ENCODE measurements at regions not wholly inside any gene's neighbourhood (a gene's known extent, or its start where the extent isn't known, plus 50 kb on each side); places are given as distances from the start of the nearest gene placed in this dataset.

- no peak for TF ChIP-seq CTCF (IDR thresholded peaks at IDR 0.05; ENCODE audit: low read depth, low read length)
- no peak overlapping the region for H3K4me3 ChIP-seq (ENCODE audit: low read depth, low read length)
Observed at GRCh38 chr3:160057331-160057730, 68.7 kb downstream of the IL12A start.

- no peak for TF ChIP-seq CTCF (IDR thresholded peaks at IDR 0.05; ENCODE audit: low read depth, low read length)
- H3K4me3 ChIP-seq (ENCODE audit: low read depth, low read length) = no peak overlapping the region
Observed at GRCh38 chr3:160060409-160061027, 71.9 kb downstream of the IL12A start.

- TF ChIP-seq CTCF (IDR thresholded peaks at IDR 0.05; ENCODE audit: low read depth, low read length) = no peak
- no peak overlapping the region for H3K4me3 ChIP-seq (ENCODE audit: low read depth, low read length)
Observed at GRCh38 chr3:160061525-160061924, 72.9 kb downstream of the IL12A start.

- no peak overlapping the region for H3K4me3 ChIP-seq (ENCODE audit: low read depth, low read length)
- no peak for TF ChIP-seq CTCF (IDR thresholded peaks at IDR 0.05; ENCODE audit: low read depth, low read length)
Observed at GRCh38 chr3:160065282-160065681, 76.6 kb downstream of the IL12A start.

GRCh38 chr3:160065786-160066185, 77.2 kb downstream of the IL12A start:
- no peak for TF ChIP-seq CTCF (IDR thresholded peaks at IDR 0.05; ENCODE audit: low read depth, low read length)
- no peak overlapping the region for H3K4me3 ChIP-seq (ENCODE audit: low read depth, low read length)

- no peak overlapping the region for H3K4me3 ChIP-seq (ENCODE audit: low read depth, low read length)
- no peak for TF ChIP-seq CTCF (IDR thresholded peaks at IDR 0.05; ENCODE audit: low read depth, low read length)
Observed at GRCh38 chr3:160069986-160070385, 81.4 kb downstream of the IL12A start.

GRCh38 chr3:160076519-160076918, 87.9 kb downstream of the IL12A start:
- H3K4me3 ChIP-seq (ENCODE audit: low read depth, low read length) = no peak overlapping the region
- no peak for TF ChIP-seq CTCF (IDR thresholded peaks at IDR 0.05; ENCODE audit: low read depth, low read length)
